HepG2 (cell line): ENCODE measurements at regions not wholly inside any gene's neighbourhood (a gene's known extent, or its start where the extent isn't known, plus 50 kb on each side); places are given as distances from the start of the nearest gene placed in this dataset.

Source experiments
- KAT7 ChIP-seq: IDR thresholded peaks from 2 replicates; pipeline ENCODE4 v1.6.1; 2018; ENCODE audit warnings: borderline replicate concordance, missing compliant biosample characterization
- MXD3 ChIP-seq: IDR thresholded peaks from 2 replicates; pipeline ENCODE4 v1.6.1; 2016; ENCODE audit warnings: mild to moderate bottlenecking, missing biosample characterization, missing genetic modification reagents
- POLR2A ChIP-seq, 2 experiments: IDR thresholded peaks; 2 replicates each; pipeline ENCODE4 v1.6.1; 2011; ENCODE audit warnings: low read depth in 2 of 2, low read length in 2 of 2, mild to moderate bottlenecking in 1 of 2, moderate library complexity in 1 of 2; ENCODE audit not compliant: insufficient read depth in 1 of 2
- RNF2 ChIP-seq: fragments of 450-650 bp; conservative IDR thresholded peaks from 2 replicates; pipeline ENCODE4 v1.6.1; 2016; ENCODE audit warnings: low read depth
- ZNF232 ChIP-seq: sonication (generic); formaldehyde crosslinking; IDR thresholded peaks from 2 replicates; pipeline ENCODE4 v1.4.0; 2020; ENCODE audit warnings: missing genetic modification reagents, borderline replicate concordance

- TF ChIP-seq MXD3 (CRISPR knock-in tag) (no peak), POLR2A (IDR thresholded peaks at IDR 0.05; ENCODE audit: insufficient read depth in 1 of 2, low read depth in 2 of 2, low read length in 2 of 2) (no peak), KAT7 (CRISPR knock-in tag) (no peak), ZNF232 (CRISPR knock-in tag) (no peak), RNF2 (no peak)
Measured at GRCh38 chr15:38028869-38029268, 94.4 kb downstream of the TMCO5A start.
